Effector memory CD8-positive, alpha-beta T cell (primary cell): ENCODE measurements at regions not wholly inside any gene's neighbourhood (a gene's known extent, or its start where the extent isn't known, plus 50 kb on each side); places are given as distances from the start of the nearest gene placed in this dataset.

Experiments
- ATAC-seq: fragments of 150-1000 bp; cut with Tn5 transposase; replicated peaks from 2 replicates; pipeline ENCODE4 v1.10.0; 2021; ENCODE audit warnings: mild to moderate bottlenecking, moderate library complexity
- DNase-seq, 3 experiments: peaks; one replicate each; pipeline ENCODE4 v3.0.0; 2021
- H3K27ac Mint-ChIP-seq, 2 donors: one replicate each; pipeline ENCODE4 v1.8.0; 2022; ENCODE audit warnings: mild to moderate bottlenecking in 2 of 2, mixed read lengths in 2 of 2, moderate library complexity in 2 of 2
- H3K27me3 Mint-ChIP-seq, 2 donors: one replicate each; pipeline ENCODE4 v1.8.0; 2022; ENCODE audit warnings: mixed read lengths in 2 of 2
- H3K36me3 Mint-ChIP-seq: one replicate; pipeline ENCODE4 v1.8.0; 2022; ENCODE audit warnings: mild to moderate bottlenecking, moderate library complexity, mixed read lengths; ENCODE audit not compliant: insufficient read depth
- H3K4me1 Mint-ChIP-seq, 2 donors: one replicate each; pipeline ENCODE4 v1.8.0; 2022; ENCODE audit warnings: low read depth in 2 of 2, mixed read lengths in 2 of 2
- H3K4me3 Mint-ChIP-seq, 2 donors: one replicate each; pipeline ENCODE4 v1.8.0; 2022; ENCODE audit warnings: mild to moderate bottlenecking in 2 of 2, mixed read lengths in 2 of 2, moderate library complexity in 2 of 2
- H3K9me3 Mint-ChIP-seq, 2 donors: one replicate each; pipeline ENCODE4 v1.8.0; 2022; ENCODE audit warnings: mixed read lengths in 2 of 2

- no peaks in the 10 kb centered on the region for H3K36me3 Mint-ChIP-seq
- DNase-seq (no peak), ATAC-seq (no peak)
- H3K4me3 Mint-ChIP-seq, result no peak overlapping the region
- no peaks in the 10 kb centered on the region for H3K9me3 Mint-ChIP-seq
- H3K27me3 Mint-ChIP-seq, result no peaks in the 10 kb centered on the region
- H3K27ac Mint-ChIP-seq, result no peak overlapping the region
- no peaks in the 10 kb centered on the region for H3K4me1 Mint-ChIP-seq
Measured at GRCh38 chr6:164211254-164211653, 796.7 kb downstream of the QKI start.

- H3K27me3 Mint-ChIP-seq, result no peaks in the 10 kb centered on the region
- H3K4me1 Mint-ChIP-seq, result no peaks in the 10 kb centered on the region
- H3K9me3 Mint-ChIP-seq, result no peaks in the 10 kb centered on the region
- ATAC-seq (no peak), DNase-seq (no peak)
- H3K27ac Mint-ChIP-seq, result no peak overlapping the region
- no peaks in the 10 kb centered on the region for H3K36me3 Mint-ChIP-seq
- no peak overlapping the region for H3K4me3 Mint-ChIP-seq
Measured at GRCh38 chr6:164210783-164211182, 796.3 kb downstream of the QKI start.

DNA sequence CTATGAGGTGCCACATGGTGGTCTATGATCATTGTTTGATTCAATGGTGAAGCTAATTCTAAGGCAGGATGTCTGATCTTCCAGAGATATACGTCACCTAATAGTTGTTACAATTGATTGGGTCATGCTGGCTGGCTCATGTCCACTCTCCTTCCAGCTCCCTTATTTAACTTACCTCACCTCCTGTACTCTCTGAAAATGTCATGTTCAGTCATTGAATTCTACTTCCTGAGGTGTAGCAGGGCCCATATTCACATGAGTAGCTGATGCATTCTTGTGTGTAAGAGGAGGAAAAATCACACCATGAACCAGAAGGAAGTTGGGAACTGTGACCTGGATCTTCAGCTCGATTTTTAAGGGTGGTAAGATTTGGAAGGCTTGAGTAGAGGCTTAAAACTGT is 795.8 kb downstream of the QKI start:
- no peaks in the 10 kb centered on the region for H3K4me1 Mint-ChIP-seq
- H3K4me3 Mint-ChIP-seq, result no peak overlapping the region
- H3K36me3 Mint-ChIP-seq, result no peaks in the 10 kb centered on the region
- no peaks in the 10 kb centered on the region for H3K27me3 Mint-ChIP-seq
- DNase-seq (no peak), ATAC-seq (no peak)
- H3K9me3 Mint-ChIP-seq, result no peaks in the 10 kb centered on the region
- no peak overlapping the region for H3K27ac Mint-ChIP-seq

- H3K27ac Mint-ChIP-seq, result no peak overlapping the region
- no peak for ATAC-seq
- no peak for DNase-seq
- no peaks in the 10 kb centered on the region for H3K9me3 Mint-ChIP-seq
- H3K27me3 Mint-ChIP-seq, result no peaks in the 10 kb centered on the region
- H3K36me3 Mint-ChIP-seq, result no peaks in the 10 kb centered on the region
- H3K4me3 Mint-ChIP-seq, result no peak overlapping the region
- no peaks in the 10 kb centered on the region for H3K4me1 Mint-ChIP-seq
Measured at GRCh38 chr6:164208371-164208770, 793.9 kb downstream of the QKI start.

- H3K27ac Mint-ChIP-seq, result no peak overlapping the region
- no peaks in the 10 kb centered on the region for H3K9me3 Mint-ChIP-seq
- H3K4me3 Mint-ChIP-seq, result no peak overlapping the region
- DNase-seq (no peak), ATAC-seq (no peak)
- no peaks in the 10 kb centered on the region for H3K27me3 Mint-ChIP-seq
- no peaks in the 10 kb centered on the region for H3K4me1 Mint-ChIP-seq
- no peaks in the 10 kb centered on the region for H3K36me3 Mint-ChIP-seq
Measured at GRCh38 chr6:164206807-164207423, 792.4 kb downstream of the QKI start.

- Mint-ChIP-seq H3K9me3 (no peaks in the 10 kb centered on the region), H3K27me3 (no peaks in the 10 kb centered on the region)
Measured at GRCh38 chr6:164200071-164200470, 785.6 kb downstream of the QKI start.

DNA sequence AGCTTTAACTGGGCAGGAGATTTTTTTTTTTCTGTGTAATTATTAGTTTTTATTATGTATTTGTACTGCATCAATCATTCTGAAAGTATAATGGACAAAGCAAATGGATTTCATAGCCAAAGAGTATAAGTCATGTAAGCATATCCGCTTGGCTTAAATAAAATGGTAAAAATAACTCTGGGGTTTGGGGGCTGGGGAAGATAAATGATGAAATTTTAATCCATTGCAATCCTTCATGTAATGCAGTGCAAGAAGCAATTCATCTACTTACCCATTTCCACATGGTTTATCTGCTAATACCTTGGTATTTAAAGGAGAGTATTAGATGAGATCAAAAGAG is 781.4 kb downstream of the QKI start:
- no peaks in the 10 kb centered on the region for H3K9me3 Mint-ChIP-seq
- ATAC-seq (no peak), DNase-seq (no peak)
- H3K4me3 Mint-ChIP-seq, result no peak overlapping the region
- H3K36me3 Mint-ChIP-seq, result no peaks in the 10 kb centered on the region
- H3K27ac Mint-ChIP-seq, result no peak overlapping the region
- no peaks in the 10 kb centered on the region for H3K4me1 Mint-ChIP-seq
- H3K27me3 Mint-ChIP-seq, result peaks cover 0 to 9% of the 10 kb centered on the region in 2 donors

More at GRCh38 chr6:164200071-164200470, 785.6 kb downstream of the QKI start:
- no peak overlapping the region for H3K27ac Mint-ChIP-seq
- no peak for ATAC-seq
- no peaks in the 10 kb centered on the region for H3K4me1 Mint-ChIP-seq
- H3K4me3 Mint-ChIP-seq, result no peak overlapping the region
- DNase-seq, result no peak
- no peaks in the 10 kb centered on the region for H3K36me3 Mint-ChIP-seq

DNA sequence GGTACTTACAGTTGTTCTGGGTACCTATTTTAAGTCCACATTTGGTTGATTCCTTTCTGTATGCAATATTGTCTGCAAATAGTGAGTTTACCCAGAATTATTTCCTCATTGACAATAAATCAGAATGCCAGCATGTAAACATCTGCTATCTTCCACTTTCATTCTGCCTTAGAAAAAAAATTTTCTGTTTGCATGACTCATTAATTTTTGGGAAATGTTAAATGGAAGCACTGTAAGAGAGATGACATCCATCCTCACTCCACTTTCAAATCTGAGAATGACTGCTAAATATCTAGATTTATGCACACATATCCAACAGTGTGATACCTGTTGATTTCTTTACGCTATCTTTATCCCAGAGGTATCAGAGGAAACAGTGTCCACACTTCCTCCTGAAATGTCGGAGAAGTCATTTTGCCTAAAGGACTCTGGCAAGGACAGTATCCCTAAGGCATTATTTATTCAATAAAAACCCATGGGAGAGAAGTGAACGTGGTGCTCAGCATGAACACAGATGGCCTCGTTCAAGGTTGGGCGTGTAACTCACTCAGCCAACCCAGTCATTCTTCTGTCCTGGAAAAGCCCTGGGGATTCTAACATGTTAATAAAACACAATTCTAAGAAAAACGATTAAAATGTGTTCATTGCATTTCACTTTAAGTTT is 780.9 kb downstream of the QKI start:
- Mint-ChIP-seq H3K4me3 (no peak overlapping the region), H3K36me3 (no peaks in the 10 kb centered on the region), H3K27me3 (peaks cover 0 to 9% of the 10 kb centered on the region in 2 donors), H3K27ac (no peak overlapping the region), H3K4me1 (no peaks in the 10 kb centered on the region), H3K9me3 (no peaks in the 10 kb centered on the region)
- ATAC-seq, result no peak
- DNase-seq, result no peak

GRCh38 chr6:164188861-164189260 is 774.3 kb downstream of the QKI start:
- Mint-ChIP-seq H3K4me3 (no peak overlapping the region), H3K27ac (no peak overlapping the region), H3K4me1 (no peaks in the 10 kb centered on the region), H3K27me3 (no peaks in the 10 kb centered on the region), H3K9me3 (no peaks in the 10 kb centered on the region), H3K36me3 (no peaks in the 10 kb centered on the region)
- ATAC-seq (no peak), DNase-seq (no peak)

DNA sequence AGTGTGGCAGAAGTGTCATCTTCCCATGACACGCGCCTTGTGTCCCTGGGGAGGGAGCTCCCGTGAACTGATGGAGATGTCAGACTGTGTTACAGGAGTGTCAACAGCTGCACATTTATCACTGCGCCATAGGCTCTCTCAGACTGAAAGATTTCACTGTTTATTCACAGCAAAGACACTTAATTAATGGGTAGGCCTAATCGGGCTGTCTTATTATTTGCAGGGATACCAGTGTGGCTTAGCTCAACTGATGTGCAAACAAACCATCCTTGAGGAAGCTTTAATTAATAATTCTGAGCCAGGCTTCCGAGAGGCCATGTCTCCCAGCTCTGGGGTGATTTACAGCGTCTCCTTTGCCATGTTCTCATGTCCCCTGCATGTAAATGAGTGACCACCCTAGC is 771.0 kb downstream of the QKI start:
- Mint-ChIP-seq H3K4me3 (no peak overlapping the region), H3K9me3 (no peaks in the 10 kb centered on the region), H3K27me3 (no peaks in the 10 kb centered on the region), H3K4me1 (no peaks in the 10 kb centered on the region), H3K36me3 (no peaks in the 10 kb centered on the region), H3K27ac (no peak overlapping the region)
- no peak for DNase-seq
- ATAC-seq, result no peak

DNA sequence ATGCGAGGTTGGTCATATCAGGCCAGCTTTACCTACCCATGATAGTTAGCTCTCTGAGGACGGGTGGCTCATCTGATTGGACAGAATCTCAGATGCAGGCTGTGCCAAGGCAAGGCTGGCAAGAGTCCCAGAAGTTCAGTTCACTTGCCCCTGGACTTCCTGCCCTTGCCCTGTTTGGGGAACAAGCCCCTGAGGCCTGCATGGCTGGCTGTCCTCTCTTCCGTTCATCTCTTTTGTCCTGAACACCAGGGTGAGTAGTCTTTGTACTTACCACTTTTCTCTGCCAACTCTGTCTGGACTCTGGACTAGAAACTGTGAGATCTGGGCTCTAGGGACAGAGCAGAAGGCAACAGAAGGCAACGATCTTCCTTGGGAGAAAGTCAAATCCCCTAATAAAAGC is 769.9 kb downstream of the QKI start:
- Mint-ChIP-seq H3K4me3 (no peak overlapping the region), H3K4me1 (no peaks in the 10 kb centered on the region), H3K27me3 (no peaks in the 10 kb centered on the region), H3K27ac (no peak overlapping the region), H3K36me3 (no peaks in the 10 kb centered on the region), H3K9me3 (no peaks in the 10 kb centered on the region)
- DNase-seq (no peak), ATAC-seq (no peak)

DNA sequence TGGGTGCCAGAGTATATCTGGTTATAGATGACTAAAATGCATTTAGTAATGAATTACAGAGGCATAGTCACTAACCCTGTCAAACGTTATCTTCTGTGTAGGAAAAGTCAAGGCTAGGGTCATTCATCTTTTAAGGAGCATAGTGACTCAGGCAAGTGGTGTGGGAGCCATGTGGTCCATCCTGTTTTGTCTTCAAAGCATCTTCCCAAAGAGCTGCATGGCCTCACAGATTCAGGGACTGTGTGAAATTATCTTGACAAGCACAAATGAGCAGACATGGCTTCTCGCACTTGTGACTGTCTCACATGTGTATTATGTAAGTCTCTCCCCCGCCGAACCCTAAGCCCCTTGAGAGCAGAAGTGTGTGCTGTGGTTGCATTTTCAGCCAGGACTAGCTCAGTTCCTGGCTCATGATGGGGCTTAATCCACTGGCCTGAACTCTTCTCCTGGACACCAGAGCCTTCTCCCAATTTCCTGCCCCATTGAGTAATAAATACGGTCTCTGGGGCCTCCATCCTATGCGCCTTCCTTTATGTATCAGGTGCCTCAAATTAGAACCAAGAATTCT is 769.1 kb downstream of the QKI start:
- DNase-seq, result no peak
- H3K4me1 Mint-ChIP-seq, result no peaks in the 10 kb centered on the region
- ATAC-seq, result no peak

GRCh38 chr6:164178679-164179332 is 764.3 kb downstream of the QKI start:
- H3K27me3 Mint-ChIP-seq, result no peaks in the 10 kb centered on the region
- H3K36me3 Mint-ChIP-seq, result no peaks in the 10 kb centered on the region
- ATAC-seq, result no peak
- H3K27ac Mint-ChIP-seq, result no peak overlapping the region
- no peak overlapping the region for H3K4me3 Mint-ChIP-seq
- peaks cover 0 to 2% of the 10 kb centered on the region in 2 donors for H3K9me3 Mint-ChIP-seq
- DNase-seq, result no peak
- no peaks in the 10 kb centered on the region for H3K4me1 Mint-ChIP-seq

More for the DNA sequence above, 769.1 kb downstream of the QKI start:
- Mint-ChIP-seq H3K27me3 (no peaks in the 10 kb centered on the region), H3K36me3 (no peaks in the 10 kb centered on the region), H3K9me3 (no peaks in the 10 kb centered on the region), H3K4me3 (no peak overlapping the region), H3K27ac (no peak overlapping the region)

GRCh38 chr6:164169355-164169754 is 754.8 kb downstream of the QKI start:
- H3K9me3 Mint-ChIP-seq, result peaks cover 0 to 7% of the 10 kb centered on the region in 2 donors
- no peak for DNase-seq
- no peaks in the 10 kb centered on the region for H3K36me3 Mint-ChIP-seq
- peaks cover 0 to 2% of the 10 kb centered on the region in 2 donors for H3K4me1 Mint-ChIP-seq
- ATAC-seq, result no peak
- peaks cover 0 to 9% of the 10 kb centered on the region in 2 donors for H3K27me3 Mint-ChIP-seq
- H3K4me3 Mint-ChIP-seq, result no peak overlapping the region
- H3K27ac Mint-ChIP-seq, result no peak overlapping the region
